Neural progenitor cell (in vitro differentiated cells): ENCODE measurements at regions not wholly inside any gene's neighbourhood (a gene's known extent, or its start where the extent isn't known, plus 50 kb on each side); places are given as distances from the start of the nearest gene placed in this dataset.

ENCODE experiments used
- CTCF ChIP-seq: fragments of 200-600 bp; sonication (generic); IDR thresholded peaks from 2 replicates; pipeline ENCODE4 v1.5.1; 2017; ENCODE audit warnings: antibody characterized with exemption, mild to moderate bottlenecking
- EZH2 ChIP-seq: fragments of 200-600 bp; sonication (generic); IDR thresholded peaks from 2 replicates; pipeline ENCODE4 v1.6.1; 2017; ENCODE audit warnings: antibody characterized with exemption, mild to moderate bottlenecking, moderate library complexity
- EZH2phosphoT487 ChIP-seq: fragments of 200-600 bp; sonication (generic); IDR thresholded peaks from 2 replicates; pipeline ENCODE4 v1.6.1; 2017; ENCODE audit warnings: antibody characterized with exemption

GRCh38 chr19:31947436-31948115 lies 397.8 kb upstream of the ZNF507 start:
- TF ChIP-seq CTCF = no peak
- no peak for TF ChIP-seq EZH2phosphoT487
- no peak for TF ChIP-seq EZH2
